ENCODE measurements at regions not wholly inside any gene's neighbourhood (a gene's known extent, or its start where the extent isn't known, plus 50 kb on each side); places are given as distances from the start of the nearest gene placed in this dataset.

DNA sequence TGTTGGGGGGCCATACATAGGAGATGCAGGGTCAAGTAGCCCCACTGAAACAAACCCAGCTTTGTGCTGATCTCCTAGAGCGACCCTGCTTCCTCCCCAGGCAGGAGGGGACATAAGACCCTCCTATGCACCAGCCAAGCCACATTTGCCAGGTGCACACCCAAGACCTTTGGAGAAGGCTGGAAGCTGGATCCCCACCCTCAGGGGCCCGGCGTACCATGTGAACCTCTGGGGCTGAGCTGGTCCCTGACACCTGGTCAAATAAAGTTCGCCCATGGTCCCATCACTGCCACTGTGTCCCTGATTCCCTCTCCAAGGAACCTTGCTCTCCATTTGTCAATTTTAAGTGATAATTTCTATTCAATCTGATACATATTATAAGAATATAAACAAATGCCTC lies 162.1 kb upstream of the VASH1 start:
- no peak for DNase-seq (ENCODE audit: low read depth, low spot score)
- H2AFZ ChIP-seq (ENCODE audit: low read depth, low read length, poor library complexity, severe bottlenecking), result no peak overlapping the region
- no TSS peak for BruUV-seq (replicated peaks)
- intact Hi-C loops (cut with micrococcal nuclease), result no loop called here
- H3K27ac ChIP-seq (ENCODE audit: low read depth, low read length), result no peak overlapping the region
- no peaks in the 10 kb centered on the region for H4K20me1 ChIP-seq (ENCODE audit: insufficient read depth)
- peaks cover 8% of the 10 kb centered on the region; the same call in 1 of the 2 replicates for H3K27me3 ChIP-seq (ENCODE audit: insufficient read depth, low read length)
- H3K9ac ChIP-seq (ENCODE audit: low read length), result no peak overlapping the region
- H3K4me1 ChIP-seq (ENCODE audit: control insufficient read depth in 1 of 2, insufficient read depth in 2 of 2, low read length in 2 of 2), result no peaks in the 10 kb centered on the region
- ChIA-PET POLR2A (no interaction called here), RAD21 (ENCODE audit: low non-redundant PET in 1 of 2, low total read pairs in 2 of 2, uncharacterized antibody in 2 of 2, unreplicated experiment in 2 of 2) (no interaction called here), CTCF (no interaction called here)
- H3K9me3 ChIP-seq (ENCODE audit: control insufficient read depth in 1 of 2, insufficient read depth in 1 of 2, low read depth in 1 of 2, low read length in 2 of 2), result no peaks in the 10 kb centered on the region
- no peaks in the 10 kb centered on the region for H3K9me2 ChIP-seq (ENCODE audit: insufficient read depth)
- ATAC-seq, result no peak
- no peaks in the 10 kb centered on the region for H3K79me2 ChIP-seq (ENCODE audit: insufficient read depth, low read length)
- no peak overlapping the region for H3K4me3 ChIP-seq (replicated peaks in 1 of 2; ENCODE audit: low read depth in 1 of 2, low read length in 2 of 2)
- H3K4me2 ChIP-seq (ENCODE audit: low read length), result no peak overlapping the region
- no peaks in the 10 kb centered on the region for H3K36me3 ChIP-seq (ENCODE audit: control insufficient read depth in 1 of 2, insufficient read depth in 2 of 2, low read length in 2 of 2)
- TF ChIP-seq SIN3A (IDR thresholded peaks at IDR 0.05; ENCODE audit: low read depth) (no peak), POLR2AphosphoS5 (IDR thresholded peaks at IDR 0.05; ENCODE audit: low read depth, low read length) (no peak), SP1 (IDR thresholded peaks at IDR 0.05; ENCODE audit: low read depth) (no peak), POLR2A (IDR thresholded peaks at IDR 0.05; ENCODE audit: borderline replicate concordance, extremely low read depth, insufficient read depth, insufficient read length) (no peak), ZBTB33 (IDR thresholded peaks at IDR 0.05; ENCODE audit: extremely low read depth, insufficient replicate concordance, low read length) (no peak), EZH2 (IDR thresholded peaks at IDR 0.05) (no peak), CBX3 (IDR thresholded peaks at IDR 0.05; ENCODE audit: low read depth) (no peak), EZH2phosphoT487 (IDR thresholded peaks at IDR 0.05; ENCODE audit: borderline replicate concordance) (no peak), TCF7L2 (IDR thresholded peaks at IDR 0.05; ENCODE audit: borderline replicate concordance, extremely low read depth, insufficient read depth, insufficient read length) (no peak), EGR1 (IDR thresholded peaks at IDR 0.05; ENCODE audit: low read depth) (no peak), RAD21 (IDR thresholded peaks at IDR 0.05; ENCODE audit: low read depth) (no peak), MAX (IDR thresholded peaks at IDR 0.05) (no peak), YY1 (IDR thresholded peaks at IDR 0.05; ENCODE audit: extremely low read depth, insufficient replicate concordance, low read depth, low read length) (no peak), JUND (IDR thresholded peaks at IDR 0.05) (no peak)
- TF ChIP-seq, protein P1, sequence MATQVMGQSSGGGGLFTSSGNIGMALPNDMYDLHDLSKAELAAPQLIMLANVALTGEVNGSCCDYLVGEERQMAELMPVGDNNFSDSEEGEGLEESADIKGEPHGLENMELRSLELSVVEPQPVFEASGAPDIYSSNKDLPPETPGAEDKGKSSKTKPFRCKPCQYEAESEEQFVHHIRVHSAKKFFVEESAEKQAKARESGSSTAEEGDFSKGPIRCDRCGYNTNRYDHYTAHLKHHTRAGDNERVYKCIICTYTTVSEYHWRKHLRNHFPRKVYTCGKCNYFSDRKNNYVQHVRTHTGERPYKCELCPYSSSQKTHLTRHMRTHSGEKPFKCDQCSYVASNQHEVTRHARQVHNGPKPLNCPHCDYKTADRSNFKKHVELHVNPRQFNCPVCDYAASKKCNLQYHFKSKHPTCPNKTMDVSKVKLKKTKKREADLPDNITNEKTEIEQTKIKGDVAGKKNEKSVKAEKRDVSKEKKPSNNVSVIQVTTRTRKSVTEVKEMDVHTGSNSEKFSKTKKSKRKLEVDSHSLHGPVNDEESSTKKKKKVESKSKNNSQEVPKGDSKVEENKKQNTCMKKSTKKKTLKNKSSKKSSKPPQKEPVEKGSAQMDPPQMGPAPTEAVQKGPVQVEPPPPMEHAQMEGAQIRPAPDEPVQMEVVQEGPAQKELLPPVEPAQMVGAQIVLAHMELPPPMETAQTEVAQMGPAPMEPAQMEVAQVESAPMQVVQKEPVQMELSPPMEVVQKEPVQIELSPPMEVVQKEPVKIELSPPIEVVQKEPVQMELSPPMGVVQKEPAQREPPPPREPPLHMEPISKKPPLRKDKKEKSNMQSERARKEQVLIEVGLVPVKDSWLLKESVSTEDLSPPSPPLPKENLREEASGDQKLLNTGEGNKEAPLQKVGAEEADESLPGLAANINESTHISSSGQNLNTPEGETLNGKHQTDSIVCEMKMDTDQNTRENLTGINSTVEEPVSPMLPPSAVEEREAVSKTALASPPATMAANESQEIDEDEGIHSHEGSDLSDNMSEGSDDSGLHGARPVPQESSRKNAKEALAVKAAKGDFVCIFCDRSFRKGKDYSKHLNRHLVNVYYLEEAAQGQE (IDR thresholded peaks at IDR 0.05; ENCODE audit: low read depth), result no peak
- TF ChIP-seq, protein P2, sequence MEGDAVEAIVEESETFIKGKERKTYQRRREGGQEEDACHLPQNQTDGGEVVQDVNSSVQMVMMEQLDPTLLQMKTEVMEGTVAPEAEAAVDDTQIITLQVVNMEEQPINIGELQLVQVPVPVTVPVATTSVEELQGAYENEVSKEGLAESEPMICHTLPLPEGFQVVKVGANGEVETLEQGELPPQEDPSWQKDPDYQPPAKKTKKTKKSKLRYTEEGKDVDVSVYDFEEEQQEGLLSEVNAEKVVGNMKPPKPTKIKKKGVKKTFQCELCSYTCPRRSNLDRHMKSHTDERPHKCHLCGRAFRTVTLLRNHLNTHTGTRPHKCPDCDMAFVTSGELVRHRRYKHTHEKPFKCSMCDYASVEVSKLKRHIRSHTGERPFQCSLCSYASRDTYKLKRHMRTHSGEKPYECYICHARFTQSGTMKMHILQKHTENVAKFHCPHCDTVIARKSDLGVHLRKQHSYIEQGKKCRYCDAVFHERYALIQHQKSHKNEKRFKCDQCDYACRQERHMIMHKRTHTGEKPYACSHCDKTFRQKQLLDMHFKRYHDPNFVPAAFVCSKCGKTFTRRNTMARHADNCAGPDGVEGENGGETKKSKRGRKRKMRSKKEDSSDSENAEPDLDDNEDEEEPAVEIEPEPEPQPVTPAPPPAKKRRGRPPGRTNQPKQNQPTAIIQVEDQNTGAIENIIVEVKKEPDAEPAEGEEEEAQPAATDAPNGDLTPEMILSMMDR (IDR thresholded peaks at IDR 0.05 in 2 of 3, conservative IDR thresholded peaks at IDR 0.05 in 1 of 3; ENCODE audit: borderline replicate concordance in 1 of 3, insufficient read depth in 1 of 3, low read depth in 2 of 3, low read length in 2 of 3), result no peak
